BE2C (cell line): ENCODE measurements at regions not wholly inside any gene's neighbourhood (a gene's known extent, or its start where the extent isn't known, plus 50 kb on each side); places are given as distances from the start of the nearest gene placed in this dataset.

Experiments
- DNase-seq: peaks from one replicate; pipeline ENCODE4 v3.0.0-alpha.2; 2020
- H3K27me3 ChIP-seq: fragments of 250-450 bp; sonication (Bioruptor Pico); 2 replicates; pipeline ENCODE4 v1.5.1; 2020; ENCODE audit warnings: mild to moderate bottlenecking
- H3K36me3 ChIP-seq: fragments of 250-450 bp; sonication (Bioruptor Pico); 2 replicates; pipeline ENCODE4 v1.5.1; 2020; ENCODE audit warnings: mild to moderate bottlenecking
- H3K4me1 ChIP-seq: fragments of 250-450 bp; sonication (Bioruptor Pico); 2 replicates; pipeline ENCODE4 v1.5.1; 2020
- H3K4me3 ChIP-seq: 2 replicates; pipeline ENCODE4 v1.5.1; 2011; ENCODE audit warnings: low read depth, low read length
- H3K9me3 ChIP-seq: fragments of 250-450 bp; sonication (Bioruptor Pico); 2 replicates; pipeline ENCODE4 v1.5.1; 2020
- TF ChIP-seq, protein P1 (sequence below): IDR thresholded peaks from 2 replicates; pipeline ENCODE4 v1.5.1; 2012; ENCODE audit warnings: mild to moderate bottlenecking, low read depth, low read length

DNA sequence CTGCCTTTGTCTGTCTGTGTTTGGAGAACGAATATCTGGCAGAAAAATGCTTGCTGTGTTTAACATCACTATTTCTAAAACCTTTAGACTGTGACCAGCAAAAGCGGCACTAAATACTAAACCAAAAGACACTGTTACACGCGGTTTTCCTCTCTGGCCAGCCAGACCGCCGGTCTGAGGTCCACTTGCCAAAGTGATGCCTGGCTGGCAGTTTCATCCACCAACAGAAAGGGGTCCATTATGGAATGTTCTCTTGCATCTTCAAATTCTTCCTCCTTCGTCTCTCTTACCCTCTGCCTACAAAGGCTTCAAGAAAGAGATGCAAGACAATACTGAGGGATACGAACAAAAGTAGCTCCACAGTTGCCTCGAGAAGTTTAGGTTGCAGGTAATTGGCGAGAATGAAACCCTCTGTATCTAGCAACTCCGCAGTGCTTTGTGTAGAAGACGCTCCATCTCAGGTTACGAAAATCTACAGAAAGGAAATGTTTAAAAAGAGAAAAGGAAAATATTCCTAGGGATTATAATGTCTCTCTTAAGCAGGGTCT lies 176.6 kb downstream of the TRIM27 start:
- DNase-seq, result peak; percentile 19
- H3K4me1 ChIP-seq, result no peaks in the 10 kb centered on the region
- H3K36me3 ChIP-seq, result no peaks in the 10 kb centered on the region
- H3K9me3 ChIP-seq, result no peaks in the 10 kb centered on the region
- H3K27me3 ChIP-seq, result peaks cover 28% of the 10 kb centered on the region
- peak overlapping the region; percentile 75 for H3K4me3 ChIP-seq
- TF ChIP-seq, protein P1, sequence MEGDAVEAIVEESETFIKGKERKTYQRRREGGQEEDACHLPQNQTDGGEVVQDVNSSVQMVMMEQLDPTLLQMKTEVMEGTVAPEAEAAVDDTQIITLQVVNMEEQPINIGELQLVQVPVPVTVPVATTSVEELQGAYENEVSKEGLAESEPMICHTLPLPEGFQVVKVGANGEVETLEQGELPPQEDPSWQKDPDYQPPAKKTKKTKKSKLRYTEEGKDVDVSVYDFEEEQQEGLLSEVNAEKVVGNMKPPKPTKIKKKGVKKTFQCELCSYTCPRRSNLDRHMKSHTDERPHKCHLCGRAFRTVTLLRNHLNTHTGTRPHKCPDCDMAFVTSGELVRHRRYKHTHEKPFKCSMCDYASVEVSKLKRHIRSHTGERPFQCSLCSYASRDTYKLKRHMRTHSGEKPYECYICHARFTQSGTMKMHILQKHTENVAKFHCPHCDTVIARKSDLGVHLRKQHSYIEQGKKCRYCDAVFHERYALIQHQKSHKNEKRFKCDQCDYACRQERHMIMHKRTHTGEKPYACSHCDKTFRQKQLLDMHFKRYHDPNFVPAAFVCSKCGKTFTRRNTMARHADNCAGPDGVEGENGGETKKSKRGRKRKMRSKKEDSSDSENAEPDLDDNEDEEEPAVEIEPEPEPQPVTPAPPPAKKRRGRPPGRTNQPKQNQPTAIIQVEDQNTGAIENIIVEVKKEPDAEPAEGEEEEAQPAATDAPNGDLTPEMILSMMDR, result no peak

DNA sequence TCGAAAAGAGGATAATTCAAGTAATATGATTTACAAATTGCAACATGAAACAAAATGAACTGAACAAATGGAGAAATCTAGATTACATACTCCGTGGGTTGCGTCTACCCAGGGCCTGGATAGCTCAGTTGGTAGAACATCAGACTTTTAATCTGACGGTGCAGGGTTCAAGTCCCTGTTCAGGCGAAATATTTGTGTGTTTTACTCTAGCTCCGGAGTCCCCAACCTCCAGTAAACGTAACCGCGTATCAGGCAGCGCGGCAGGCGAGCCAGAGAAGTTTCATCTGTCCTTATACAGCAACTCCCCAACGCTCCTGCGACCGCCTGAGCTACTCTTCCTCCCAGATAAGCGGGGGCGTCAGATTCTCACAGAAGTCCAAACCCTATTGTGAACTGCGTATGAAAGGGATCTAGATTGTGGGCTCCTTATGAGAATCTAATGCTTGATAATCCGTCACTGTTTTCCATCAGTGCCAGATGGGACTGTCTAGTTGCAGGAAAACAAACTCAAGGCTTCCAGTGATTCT lies 176.1 kb downstream of the TRIM27 start:
- H3K36me3 ChIP-seq, result no peaks in the 10 kb centered on the region

DNA sequence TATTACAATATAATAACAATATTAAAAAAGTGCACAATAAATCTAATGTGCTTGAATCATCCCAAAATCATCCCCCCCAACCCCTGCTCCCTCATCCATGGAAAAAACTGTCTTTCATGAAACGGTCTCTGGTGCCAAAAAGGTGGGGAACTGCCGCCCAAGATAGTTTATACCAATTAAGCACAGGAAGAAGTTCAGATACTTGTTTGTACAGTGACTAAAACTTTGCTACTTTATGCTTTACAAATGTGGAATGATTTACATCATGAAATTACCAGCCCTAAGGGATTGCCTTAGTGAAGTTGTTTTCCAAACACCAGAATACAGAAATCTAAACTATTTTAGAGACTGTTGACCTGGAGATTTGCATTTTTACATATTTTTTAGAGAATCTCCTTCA lies 175.6 kb downstream of the TRIM27 start:
- H3K9me3 ChIP-seq, result no peaks in the 10 kb centered on the region
- H3K27me3 ChIP-seq, result peaks cover 27% of the 10 kb centered on the region
- no peaks in the 10 kb centered on the region for H3K36me3 ChIP-seq
- TF ChIP-seq, protein P1, result no peak
- H3K4me1 ChIP-seq, result no peaks in the 10 kb centered on the region
- no peak overlapping the region; the same call in 1 of the 2 replicates for H3K4me3 ChIP-seq
- DNase-seq, result no peak

More for the DNA sequence above, 176.1 kb downstream of the TRIM27 start:
- TF ChIP-seq, protein P1, result no peak
- H3K9me3 ChIP-seq, result no peaks in the 10 kb centered on the region
- H3K4me1 ChIP-seq, result no peaks in the 10 kb centered on the region
- peak overlapping the region; percentile 75 for H3K4me3 ChIP-seq
- DNase-seq, result peak; percentile 91
- H3K27me3 ChIP-seq, result peaks cover 28% of the 10 kb centered on the region

DNA sequence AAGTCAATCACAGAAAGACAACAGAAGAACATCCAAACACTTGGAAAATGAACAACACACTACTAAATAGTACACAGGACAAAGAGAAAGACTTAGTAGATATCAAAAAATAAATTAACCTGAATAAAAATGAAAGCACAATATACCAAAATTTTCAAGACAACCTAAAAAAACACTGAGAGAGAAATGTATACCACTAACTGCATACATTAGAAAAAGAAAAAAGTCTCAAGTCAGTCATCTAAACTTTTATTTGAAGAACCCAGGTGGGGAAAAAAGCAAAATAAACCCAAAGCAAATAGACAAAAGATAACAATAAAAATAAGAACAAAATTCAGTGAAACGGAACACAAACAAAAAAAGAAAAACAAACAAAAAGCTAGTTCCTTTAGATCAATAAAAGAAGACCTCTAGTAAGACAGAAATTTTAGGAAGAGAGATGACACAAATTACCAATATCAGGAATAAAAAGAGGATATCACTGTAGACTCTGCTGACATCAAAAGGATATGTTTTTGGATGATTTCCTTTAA lies 172.8 kb downstream of the TRIM27 start:
- Histone ChIP-seq H3K36me3 (no peaks in the 10 kb centered on the region), H3K4me1 (no peaks in the 10 kb centered on the region), H3K9me3 (no peaks in the 10 kb centered on the region), H3K4me3 (no peak overlapping the region), H3K27me3 (peaks cover 7% of the 10 kb centered on the region)
- no peak for DNase-seq
- TF ChIP-seq, protein P1, result no peak

DNA sequence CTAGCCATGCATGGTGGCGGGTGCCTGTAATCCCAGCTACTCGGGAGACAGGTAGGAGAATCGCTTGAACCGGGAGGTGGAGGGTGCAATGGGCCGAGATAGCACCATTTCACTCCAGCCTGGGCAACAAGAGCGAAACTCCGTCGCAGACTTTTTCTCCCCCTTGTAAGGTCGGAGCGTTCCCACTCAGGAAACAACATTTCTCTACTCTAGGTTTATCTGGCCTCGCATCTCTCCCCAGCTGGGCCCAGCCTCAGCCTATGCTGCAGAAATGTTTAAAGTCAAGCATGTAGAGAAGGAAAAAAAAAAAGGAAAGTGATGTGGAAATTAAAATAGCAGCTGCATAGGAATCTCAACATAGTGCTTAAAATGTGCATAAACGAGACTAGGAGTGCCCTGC lies 172.3 kb downstream of the TRIM27 start:
- DNase-seq, result no peak
- no peaks in the 10 kb centered on the region for H3K9me3 ChIP-seq
- H3K36me3 ChIP-seq, result no peaks in the 10 kb centered on the region
- H3K27me3 ChIP-seq, result peaks cover 3% of the 10 kb centered on the region
- H3K4me3 ChIP-seq, result no peak overlapping the region
- TF ChIP-seq, protein P1, result no peak
- H3K4me1 ChIP-seq, result no peaks in the 10 kb centered on the region

DNA sequence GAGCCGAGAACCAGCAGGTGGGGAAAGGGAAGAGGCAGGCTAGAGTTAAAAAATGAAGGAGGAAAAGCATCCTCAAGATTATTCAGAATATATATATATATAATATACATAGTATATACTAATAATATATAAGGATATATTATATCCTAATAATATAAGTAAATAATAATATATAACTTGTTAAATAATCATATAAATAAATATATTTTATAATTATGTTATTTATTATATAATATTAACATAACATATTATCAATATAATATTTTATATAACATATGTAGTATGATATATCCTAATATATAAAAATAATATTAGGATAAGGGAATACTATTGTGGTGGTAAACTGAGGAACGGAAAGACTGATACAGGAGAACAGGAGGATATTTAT lies 171.8 kb downstream of the TRIM27 start:
- no peaks in the 10 kb centered on the region for H3K9me3 ChIP-seq
- no peak for DNase-seq
- H3K27me3 ChIP-seq, result peaks cover 2% of the 10 kb centered on the region
- H3K4me1 ChIP-seq, result no peaks in the 10 kb centered on the region
- H3K36me3 ChIP-seq, result no peaks in the 10 kb centered on the region
- TF ChIP-seq, protein P1, result no peak
- no peak overlapping the region for H3K4me3 ChIP-seq
